ENCODE measurements at regions not wholly inside any gene's neighbourhood (a gene's known extent, or its start where the extent isn't known, plus 50 kb on each side); places are given as distances from the start of the nearest gene placed in this dataset.

- TF ChIP-seq CTCF (IDR thresholded peaks at IDR 0.05; ENCODE audit: low read depth, low read length): no peak
- no peak for TF ChIP-seq MAX (IDR thresholded peaks at IDR 0.05; ENCODE audit: low read depth, low read length)
- TF ChIP-seq POLR2A (IDR thresholded peaks at IDR 0.05; ENCODE audit: extremely low read depth, insufficient read length): no peak
- no peak for TF ChIP-seq MYC (IDR thresholded peaks at IDR 0.05; ENCODE audit: low read depth, low read length)
These were observed 126.4 kb upstream of the GALNT2 start for GRCh38 chr1:229940684-229941083.

Measured in NB4 (cell line).